ENCODE measurements at regions not wholly inside any gene's neighbourhood (a gene's known extent, or its start where the extent isn't known, plus 50 kb on each side); places are given as distances from the start of the nearest gene placed in this dataset.

GRCh38 chr2:61671561-61672315 lies 133.6 kb upstream of the XPO1 start (continued):
- TF ChIP-seq CHD7 (IDR thresholded peaks at IDR 0.05; ENCODE audit: insufficient replicate concordance, low read length): no peak
- TF ChIP-seq JUND (IDR thresholded peaks at IDR 0.05; ENCODE audit: low read length): no peak
- no peak for TF ChIP-seq SRF (IDR thresholded peaks at IDR 0.05; ENCODE audit: low read depth, low read length)
- TF ChIP-seq RBBP5 (IDR thresholded peaks at IDR 0.05; ENCODE audit: borderline replicate concordance, low read depth, low read length): no peak
- no peak for TF ChIP-seq POU5F1 (IDR thresholded peaks at IDR 0.05; ENCODE audit: low read depth, low read length)

Data from H1 (cell line).